ENCODE measurements at regions not wholly inside any gene's neighbourhood (a gene's known extent, or its start where the extent isn't known, plus 50 kb on each side); places are given as distances from the start of the nearest gene placed in this dataset.

GRCh38 chr12:34305176-34305575 is 282.9 kb downstream of the ALG10 start:
- WGBS (ENCODE audit: insufficient coverage, insufficient replicate concordance, low lambda C conversion rate, missing lambda C conversion rate) = 70% methylated on average over 18 of the region's 21 CpGs
- ChIA-PET POLR2A (no interaction called here), RAD21 (ENCODE audit: unreplicated experiment) (no interaction called here), CTCF (no interaction called here), SMC1A (ENCODE audit: uncharacterized antibody, unreplicated experiment) (no interaction called here)
- BruUV-seq (replicated peaks) = no TSS peak
- Histone ChIP-seq H3K4me3 (no peak overlapping the region), H4K20me1 (ENCODE audit: control insufficient read depth, insufficient read depth) (no peaks in the 10 kb centered on the region), H3K27me3 (replicated peaks in 1 of 2; ENCODE audit: control insufficient read depth in 2 of 2, insufficient read depth in 2 of 2, low read length in 1 of 2) (no peaks in the 10 kb centered on the region), H3K36me3 (ENCODE audit: control insufficient read depth in 2 of 2, insufficient read depth in 2 of 2, low read length in 1 of 2) (no peaks in the 10 kb centered on the region), H2AFZ (ENCODE audit: control insufficient read depth, low read depth, low read length) (no peak overlapping the region), H3K9me3 (replicated peaks; ENCODE audit: control insufficient read depth, insufficient read depth, low read length) (no peaks in the 10 kb centered on the region; the same call in 2 of the 3 replicates), H3K9ac (ENCODE audit: control insufficient read depth, insufficient read depth, low read length) (no peak overlapping the region), H3K27ac (ENCODE audit: control insufficient read depth, insufficient read depth) (no peak overlapping the region), H3K79me2 (ENCODE audit: control insufficient read depth, insufficient read depth, low read length) (no peaks in the 10 kb centered on the region), H3K4me2 (ENCODE audit: control insufficient read depth, insufficient read depth) (no peak overlapping the region), H3K4me1 (ENCODE audit: control insufficient read depth, insufficient read depth, low read length) (no peaks in the 10 kb centered on the region)
- intact Hi-C loops (cut with micrococcal nuclease; ENCODE audit: unreplicated experiment) (no loop called here), in situ Hi-C loops (cut with MboI) (no loop called here)
- DNase-seq (ENCODE audit: low read depth, low spot score) (no peak), FAIRE-seq (no peak), ATAC-seq (no peak)
- TF ChIP-seq ATF2 (IDR thresholded peaks at IDR 0.05; ENCODE audit: low read length) = no peak
- no peak for TF ChIP-seq SMAD1 (IDR thresholded peaks at IDR 0.05; ENCODE audit: low read depth, partially characterized antibody)
- TF ChIP-seq HDGF (IDR thresholded peaks at IDR 0.05) = no peak
- TF ChIP-seq MTA2 (IDR thresholded peaks at IDR 0.05; ENCODE audit: low read depth) = no peak
- TF ChIP-seq RFX5 (IDR thresholded peaks at IDR 0.05; ENCODE audit: low read depth, low read length) = no peak
- no peak for TF ChIP-seq SRF (IDR thresholded peaks at IDR 0.05; ENCODE audit: low read depth in 2 of 2, low read length in 2 of 2)
- no peak for TF ChIP-seq MXI1 (IDR thresholded peaks at IDR 0.05; ENCODE audit: low read depth, low read length)
- TF ChIP-seq BHLHE40 (IDR thresholded peaks at IDR 0.05; ENCODE audit: borderline replicate concordance in 1 of 2, low read depth in 2 of 2, low read length in 1 of 2) = no peak
- no peak for TF ChIP-seq ASH2L (IDR thresholded peaks at IDR 0.05; ENCODE audit: borderline replicate concordance, low read depth)
- TF ChIP-seq CBX5 (IDR thresholded peaks at IDR 0.05; ENCODE audit: low read depth) = no peak
- TF ChIP-seq CHD4 (IDR thresholded peaks at IDR 0.05) = no peak
- TF ChIP-seq, protein P1, sequence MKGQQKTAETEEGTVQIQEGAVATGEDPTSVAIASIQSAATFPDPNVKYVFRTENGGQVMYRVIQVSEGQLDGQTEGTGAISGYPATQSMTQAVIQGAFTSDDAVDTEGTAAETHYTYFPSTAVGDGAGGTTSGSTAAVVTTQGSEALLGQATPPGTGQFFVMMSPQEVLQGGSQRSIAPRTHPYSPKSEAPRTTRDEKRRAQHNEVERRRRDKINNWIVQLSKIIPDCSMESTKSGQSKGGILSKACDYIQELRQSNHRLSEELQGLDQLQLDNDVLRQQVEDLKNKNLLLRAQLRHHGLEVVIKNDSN (IDR thresholded peaks at IDR 0.05; ENCODE audit: borderline replicate concordance, extremely low read length, insufficient read depth, low read depth, low read length) = no peak
